Trophoblast cell (in vitro differentiated cells and primary cell): ENCODE measurements at regions not wholly inside any gene's neighbourhood (a gene's known extent, or its start where the extent isn't known, plus 50 kb on each side); places are given as distances from the start of the nearest gene placed in this dataset.
"Not testable (repeated sequence)": the region's sequence is repeated elsewhere in the genome, so short reads cannot be mapped to it uniquely, and the experiment has no call there.

Source experiments
- DNase-seq, 2 donors: peaks; one replicate each; pipeline ENCODE4 v3.0.0-alpha.2; 2016
- H2AFZ ChIP-seq: 2 replicates; pipeline ENCODE4 v1.6.1; 2013; ENCODE audit warnings: low read length, moderate library complexity, mild to moderate bottlenecking; ENCODE audit not compliant: insufficient read depth, poor library complexity
- H2AK5ac ChIP-seq: 2 replicates; pipeline ENCODE4 v1.6.1; 2013; ENCODE audit warnings: mild to moderate bottlenecking, low read length
- H2BK120ac ChIP-seq: 2 replicates; pipeline ENCODE4 v1.6.1; 2013; ENCODE audit warnings: low read length, mild to moderate bottlenecking, moderate library complexity; ENCODE audit not compliant: insufficient read depth, poor library complexity
- H2BK12ac ChIP-seq: 2 replicates; pipeline ENCODE4 v1.6.1; 2013; ENCODE audit warnings: mild to moderate bottlenecking, low read length, moderate library complexity
- H2BK5ac ChIP-seq: 2 replicates; pipeline ENCODE4 v1.6.1; 2013; ENCODE audit warnings: low read length, low read depth, moderate library complexity, mild to moderate bottlenecking; ENCODE audit not compliant: poor library complexity
- H3K14ac ChIP-seq: 2 replicates; pipeline ENCODE4 v1.6.1; 2013; ENCODE audit warnings: mild to moderate bottlenecking, low read length
- H3K18ac ChIP-seq: 2 replicates; pipeline ENCODE4 v1.6.1; 2013; ENCODE audit warnings: mild to moderate bottlenecking, low read length
- H3K23ac ChIP-seq: 2 replicates; pipeline ENCODE4 v1.6.1; 2013; ENCODE audit warnings: low read length
- H3K27ac ChIP-seq: 2 replicates; pipeline ENCODE4 v1.5.1; 2013; ENCODE audit warnings: low read depth, mild to moderate bottlenecking, inconsistent platforms, low read length, moderate library complexity
- H3K27me3 ChIP-seq: 2 replicates; pipeline ENCODE4 v1.6.1; 2013; ENCODE audit warnings: inconsistent platforms, mild to moderate bottlenecking, low read length, moderate library complexity; ENCODE audit not compliant: insufficient read depth
- H3K36me3 ChIP-seq, 2 experiments: 1 replicate in 1 of 2; 2 replicates in 1 of 2; pipeline ENCODE4 v1.6.1; 2013; ENCODE audit warnings: low read length in 2 of 2, mild to moderate bottlenecking in 2 of 2, moderate library complexity in 1 of 2; ENCODE audit not compliant: insufficient read depth in 2 of 2, control insufficient read depth in 1 of 2
- H3K4ac ChIP-seq: 2 replicates; pipeline ENCODE4 v1.6.1; 2013; ENCODE audit warnings: low read depth, mild to moderate bottlenecking, low read length, moderate library complexity
- H3K4me1 ChIP-seq, 2 experiments: 1 replicate in 1 of 2; 2 replicates in 1 of 2; pipeline ENCODE4 v1.6.1; 2013; ENCODE audit warnings: low read length in 2 of 2, mild to moderate bottlenecking in 2 of 2, moderate library complexity in 1 of 2; ENCODE audit not compliant: insufficient read depth in 2 of 2, control insufficient read depth in 1 of 2
- H3K4me2 ChIP-seq: 2 replicates; pipeline ENCODE4 v1.6.1; 2013; ENCODE audit warnings: inconsistent platforms, mild to moderate bottlenecking, low read length, moderate library complexity
- H3K4me3 ChIP-seq: 2 replicates; pipeline ENCODE4 v1.5.1; 2013; ENCODE audit warnings: mild to moderate bottlenecking, low read depth, low read length, inconsistent platforms
- H3K79me1 ChIP-seq: one replicate; pipeline ENCODE4 v1.6.1; 2013; ENCODE audit warnings: low read length
- H3K79me2 ChIP-seq: 2 replicates; pipeline ENCODE4 v1.6.1; 2013; ENCODE audit warnings: low read length, mild to moderate bottlenecking; ENCODE audit not compliant: control insufficient read depth, insufficient read depth, poor library complexity
- H3K9ac ChIP-seq: 2 replicates; pipeline ENCODE4 v1.6.1; 2013; ENCODE audit warnings: mild to moderate bottlenecking, low read length
- H3K9me3 ChIP-seq: 2 replicates; pipeline ENCODE4 v1.6.1; 2013; ENCODE audit warnings: low read depth, mild to moderate bottlenecking, control low read depth, inconsistent platforms, low read length; ENCODE audit not compliant: insufficient read depth
- H4K12ac ChIP-seq: 2 replicates; pipeline ENCODE4 v1.6.1; 2013; ENCODE audit warnings: low read depth, mild to moderate bottlenecking, low read length, moderate library complexity
- H4K8ac ChIP-seq: 2 replicates; pipeline ENCODE4 v1.6.1; 2013; ENCODE audit warnings: low read depth, mild to moderate bottlenecking, low read length, moderate library complexity
- H4K91ac ChIP-seq: one replicate; pipeline ENCODE4 v1.6.1; 2013; ENCODE audit warnings: low read depth, mild to moderate bottlenecking, low read length, moderate library complexity
- WGBS: extraction: QIAGEN DNeasy Blood & Tissue Kit; methylation state at CpG from one replicate; pipeline ENCODE4 v1.1.7; 2013; ENCODE audit warnings: missing lambda C conversion rate; ENCODE audit not compliant: insufficient read length, insufficient coverage; ENCODE audit errors: extremely low coverage; 5-methylcytosine and 5-hydroxymethylcytosine counted together

DNA sequence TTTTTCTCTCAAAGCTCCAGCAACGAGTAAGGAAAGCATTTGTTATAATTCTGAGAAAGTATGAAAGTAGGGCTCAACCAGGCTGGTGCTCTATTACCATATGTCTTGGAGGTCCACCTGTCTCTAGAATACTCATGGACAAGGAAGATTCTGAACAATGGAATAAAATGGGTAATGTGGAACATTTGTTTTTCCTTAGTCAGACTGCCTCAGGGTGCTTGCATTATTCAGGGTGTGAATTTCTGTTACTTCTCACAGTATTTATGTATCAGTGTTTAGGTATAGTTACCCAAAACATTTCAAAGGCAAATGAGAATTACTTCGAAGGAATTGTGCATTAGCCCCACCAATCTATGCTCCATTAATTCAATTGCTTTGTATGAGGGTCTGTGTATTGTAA is 586.2 kb upstream of the CITED2 start:
- Histone ChIP-seq H3K4me1 (no peaks in the 10 kb centered on the region), H3K27ac (no peak overlapping the region), H3K27me3 (no peaks in the 10 kb centered on the region), H2BK12ac (no peak overlapping the region), H3K79me2 (no peaks in the 10 kb centered on the region), H3K4me2 (no peak overlapping the region), H3K79me1 (no peaks in the 10 kb centered on the region), H2BK120ac (no peak overlapping the region), H3K4ac (no peak overlapping the region), H4K8ac (no peak overlapping the region), H3K14ac (no peak overlapping the region), H3K9me3 (no peaks in the 10 kb centered on the region), H4K91ac (no peak overlapping the region), H3K18ac (no peak overlapping the region), H2AK5ac (no peak overlapping the region), H3K4me3 (no peak overlapping the region), H3K36me3 (no peaks in the 10 kb centered on the region), H2BK5ac (no peak overlapping the region), H3K9ac (no peak overlapping the region), H3K23ac (no peak overlapping the region), H4K12ac (no peak overlapping the region), H2AFZ (no peak overlapping the region)
- DNase-seq, result no peak
- WGBS, result no CpG with 5 or more reads among the region's 2 CpGs

DNA sequence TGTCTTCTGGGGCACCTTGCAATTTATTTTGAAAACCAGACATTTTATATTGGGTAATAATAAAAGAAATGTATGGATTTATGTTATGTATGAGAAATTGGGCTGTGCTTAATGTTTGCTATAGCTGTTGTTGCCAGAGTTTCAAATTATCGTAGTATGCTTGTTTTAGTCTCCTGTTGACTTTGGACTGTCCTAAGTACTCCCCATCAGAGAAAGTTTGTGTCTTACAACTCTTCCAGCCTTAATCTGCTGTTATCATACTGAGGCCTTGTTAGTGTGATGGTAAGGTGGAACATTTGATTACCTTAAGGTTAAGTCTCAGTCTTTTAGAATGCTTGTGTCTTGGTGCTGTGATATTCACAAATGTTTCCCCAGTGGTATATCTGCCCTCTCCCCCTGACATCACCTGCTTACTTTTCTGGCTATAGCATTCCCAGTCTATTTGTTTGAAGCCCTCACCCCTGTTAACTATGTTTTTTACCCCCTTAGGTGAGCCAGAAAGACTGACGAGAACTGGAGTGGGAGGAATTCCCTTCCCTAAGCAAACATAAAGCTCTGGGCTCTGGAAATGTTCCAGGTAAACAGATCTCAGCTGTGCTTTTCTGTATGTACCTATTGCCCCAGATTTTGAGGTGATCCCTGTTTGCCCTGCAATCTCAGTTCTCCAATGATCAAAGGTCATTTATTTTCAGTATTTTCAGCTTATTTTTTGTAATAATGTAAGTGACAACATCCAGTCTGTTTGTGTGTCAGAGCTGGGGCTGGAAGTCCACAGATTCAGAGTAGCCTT is 581.1 kb upstream of the CITED2 start:
- no peak overlapping the region for H3K27ac ChIP-seq
- no peaks in the 10 kb centered on the region for H3K27me3 ChIP-seq
- H2BK120ac ChIP-seq, result no peak overlapping the region
- no peaks in the 10 kb centered on the region for H3K4me1 ChIP-seq
- no peak overlapping the region for H4K8ac ChIP-seq
- DNase-seq, result no peak
- no peak overlapping the region for H3K4ac ChIP-seq
- no peaks in the 10 kb centered on the region for H3K79me1 ChIP-seq
- H3K36me3 ChIP-seq, result no peaks in the 10 kb centered on the region
- H4K12ac ChIP-seq, result no peak overlapping the region
- H3K18ac ChIP-seq, result no peak overlapping the region
- no peak overlapping the region for H3K14ac ChIP-seq
- no peak overlapping the region for H3K4me3 ChIP-seq
- H3K4me2 ChIP-seq, result no peak overlapping the region
- H2BK12ac ChIP-seq, result no peak overlapping the region
- WGBS, result no CpG with 5 or more reads among the region's 2 CpGs
- no peak overlapping the region for H4K91ac ChIP-seq
- no peak overlapping the region for H2BK5ac ChIP-seq
- no peaks in the 10 kb centered on the region for H3K9me3 ChIP-seq
- H3K79me2 ChIP-seq, result no peaks in the 10 kb centered on the region
- H3K9ac ChIP-seq, result no peak overlapping the region
- H2AFZ ChIP-seq, result no peak overlapping the region
- H2AK5ac ChIP-seq, result no peak overlapping the region
- H3K23ac ChIP-seq, result no peak overlapping the region

DNA sequence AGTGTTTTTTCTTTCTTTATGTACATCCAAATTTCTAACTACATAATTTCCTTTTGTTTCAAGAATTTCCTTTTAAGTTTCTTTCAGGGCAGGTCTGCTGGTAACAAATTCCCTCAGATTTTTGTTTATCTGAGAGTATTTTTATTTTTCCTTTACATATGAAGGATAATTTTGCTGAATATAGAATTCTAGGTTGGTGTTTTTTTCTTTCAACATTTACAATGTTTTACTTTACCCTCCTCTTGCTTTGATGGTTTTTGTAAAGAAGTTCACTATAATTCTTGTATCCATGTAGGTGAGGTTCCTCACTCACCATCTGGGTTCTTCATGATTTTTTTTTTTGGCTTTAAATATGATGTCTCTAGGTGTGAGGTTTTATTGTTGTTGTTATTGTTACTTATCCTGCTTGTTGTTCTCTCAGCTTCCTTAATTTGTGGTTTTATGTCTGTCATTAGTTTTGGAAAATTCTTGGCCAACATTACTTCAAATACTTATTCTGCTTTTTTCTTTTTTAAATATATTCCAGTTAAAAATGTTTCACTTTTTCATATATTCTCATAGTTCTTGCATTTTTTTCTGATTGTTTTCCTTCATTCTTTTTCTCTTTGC is 580.1 kb upstream of the CITED2 start:
- Histone ChIP-seq H4K91ac (no peak overlapping the region), H3K4ac (no peak overlapping the region), H3K36me3 (no peaks in the 10 kb centered on the region), H3K27me3 (no peaks in the 10 kb centered on the region), H3K79me1 (no peaks in the 10 kb centered on the region), H3K18ac (no peak overlapping the region), H3K23ac (no peak overlapping the region), H4K12ac (no peak overlapping the region), H4K8ac (no peak overlapping the region), H3K4me3 (no peak overlapping the region), H3K9ac (no peak overlapping the region), H2BK12ac (no peak overlapping the region), H3K9me3 (no peaks in the 10 kb centered on the region), H3K27ac (no peak overlapping the region), H2BK120ac (no peak overlapping the region), H3K79me2 (no peaks in the 10 kb centered on the region), H2AK5ac (no peak overlapping the region), H3K4me2 (no peak overlapping the region), H2BK5ac (no peak overlapping the region), H3K4me1 (no peaks in the 10 kb centered on the region), H3K14ac (no peak overlapping the region), H2AFZ (no peak overlapping the region)
- DNase-seq, result no peak

DNA sequence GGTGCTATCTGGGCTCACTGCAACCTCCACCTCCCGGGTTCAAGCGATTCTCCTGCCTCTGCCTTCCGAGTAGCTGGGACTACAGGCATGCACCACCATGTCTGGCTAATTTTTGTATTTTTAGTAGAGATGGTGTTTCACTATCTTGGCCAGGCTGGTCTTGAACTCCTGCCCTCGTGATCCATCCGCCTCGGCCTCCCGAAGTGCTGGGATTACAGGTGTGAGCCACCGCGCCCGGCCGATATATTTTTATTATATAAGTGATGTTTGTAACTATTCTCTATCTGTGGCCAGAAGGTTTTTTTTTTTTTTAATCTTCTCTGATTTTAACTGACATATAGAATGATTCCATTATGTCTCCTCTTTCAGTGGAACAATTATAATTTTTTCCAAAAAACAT is 579.3 kb upstream of the CITED2 start:
- H2BK5ac ChIP-seq, H3K79me2 ChIP-seq, H2AK5ac ChIP-seq, H3K23ac ChIP-seq, H3K27me3 ChIP-seq, H3K14ac ChIP-seq, H3K36me3 ChIP-seq, H2BK120ac ChIP-seq, H3K79me1 ChIP-seq, H3K27ac ChIP-seq, H4K8ac ChIP-seq, H2AFZ ChIP-seq, H3K9me3 ChIP-seq, DNase-seq, H4K12ac ChIP-seq, H3K9ac ChIP-seq, H3K4me3 ChIP-seq, H4K91ac ChIP-seq, H3K18ac ChIP-seq, H3K4ac ChIP-seq, H3K4me2 ChIP-seq, H3K4me1 ChIP-seq, H2BK12ac ChIP-seq: not testable (repeated sequence)
- WGBS, result no CpG with 5 or more reads among the region's 11 CpGs
